Suprapubic skin (tissue), 4 donors: ENCODE measurements at regions not wholly inside any gene's neighbourhood (a gene's known extent, or its start where the extent isn't known, plus 50 kb on each side); places are given as distances from the start of the nearest gene placed in this dataset.

Experiments used
- POLR2A ChIP-seq, 2 donors: fragments of 450-650 bp; IDR thresholded peaks; one replicate each; pipeline ENCODE4 v1.6.1; 2017; ENCODE audit warnings: antibody characterized with exemption in 2 of 2, mild to moderate bottlenecking in 2 of 2, moderate library complexity in 2 of 2
- POLR2AphosphoS5 ChIP-seq, 3 donors: sonication (generic); formaldehyde crosslinking; IDR thresholded peaks; one replicate each; pipeline ENCODE4 v1.6.1; 2017; ENCODE audit warnings: antibody characterized with exemption in 3 of 3
- TF ChIP-seq, protein P1 (sequence below), 2 donors: fragments of 200-600 bp in 1 of 2; fragments of 450-650 bp in 1 of 2; sonication (generic) in 1 of 2; IDR thresholded peaks; one replicate each; pipeline ENCODE4 v1.5.1; 2016 to 2019; ENCODE audit warnings: antibody characterized with exemption in 2 of 2, mild to moderate bottlenecking in 1 of 2, moderate library complexity in 1 of 2

GRCh38 chr2:128544321-128545037 lies 225.8 kb upstream of the HS6ST1 start:
- TF ChIP-seq POLR2A (IDR thresholded peaks at IDR 0.05) = no peak
- TF ChIP-seq, protein P1, sequence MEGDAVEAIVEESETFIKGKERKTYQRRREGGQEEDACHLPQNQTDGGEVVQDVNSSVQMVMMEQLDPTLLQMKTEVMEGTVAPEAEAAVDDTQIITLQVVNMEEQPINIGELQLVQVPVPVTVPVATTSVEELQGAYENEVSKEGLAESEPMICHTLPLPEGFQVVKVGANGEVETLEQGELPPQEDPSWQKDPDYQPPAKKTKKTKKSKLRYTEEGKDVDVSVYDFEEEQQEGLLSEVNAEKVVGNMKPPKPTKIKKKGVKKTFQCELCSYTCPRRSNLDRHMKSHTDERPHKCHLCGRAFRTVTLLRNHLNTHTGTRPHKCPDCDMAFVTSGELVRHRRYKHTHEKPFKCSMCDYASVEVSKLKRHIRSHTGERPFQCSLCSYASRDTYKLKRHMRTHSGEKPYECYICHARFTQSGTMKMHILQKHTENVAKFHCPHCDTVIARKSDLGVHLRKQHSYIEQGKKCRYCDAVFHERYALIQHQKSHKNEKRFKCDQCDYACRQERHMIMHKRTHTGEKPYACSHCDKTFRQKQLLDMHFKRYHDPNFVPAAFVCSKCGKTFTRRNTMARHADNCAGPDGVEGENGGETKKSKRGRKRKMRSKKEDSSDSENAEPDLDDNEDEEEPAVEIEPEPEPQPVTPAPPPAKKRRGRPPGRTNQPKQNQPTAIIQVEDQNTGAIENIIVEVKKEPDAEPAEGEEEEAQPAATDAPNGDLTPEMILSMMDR (IDR thresholded peaks at IDR 0.05) = no peak
- no peak for TF ChIP-seq POLR2AphosphoS5 (IDR thresholded peaks at IDR 0.05)
